ENCODE measurements at regions not wholly inside any gene's neighbourhood (a gene's known extent, or its start where the extent isn't known, plus 50 kb on each side); places are given as distances from the start of the nearest gene placed in this dataset.
"Not testable (repeated sequence)": the region's sequence is repeated elsewhere in the genome, so short reads cannot be mapped to it uniquely, and the experiment has no call there.

- no peak for DNase-seq (ENCODE audit: low read depth, low spot score)
Observed at GRCh38 chr6:150767571-150768018, 97.9 kb upstream of the MTHFD1L start.

GRCh38 chr6:150770637-150771036 lies 94.9 kb upstream of the MTHFD1L start:
- no peak for DNase-seq (ENCODE audit: low read depth, low spot score)

DNA sequence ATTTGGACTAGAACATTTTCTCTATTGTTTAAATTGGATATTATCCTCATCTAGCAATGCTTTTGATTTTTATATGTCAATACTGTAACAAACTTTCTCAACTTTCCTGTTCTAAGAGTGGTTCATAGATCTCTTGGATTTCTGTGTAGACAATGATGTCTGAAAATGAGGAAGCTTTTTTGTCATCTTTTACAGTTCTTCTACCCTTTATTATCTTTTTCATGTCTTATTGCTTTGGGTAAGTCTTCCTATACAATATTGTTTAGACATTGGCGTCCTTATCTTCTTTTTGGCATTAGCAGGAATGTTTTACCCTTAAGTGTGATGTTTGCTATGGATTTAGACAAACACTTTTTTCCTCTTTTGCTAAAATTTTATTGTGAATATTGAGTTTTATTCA lies 91.5 kb upstream of the MTHFD1L start:
- DNase-seq (ENCODE audit: low read depth, low spot score) = no peak

- DNase-seq (ENCODE audit: low read depth, low spot score) = no peak
Observed at GRCh38 chr6:150775415-150776203, 89.9 kb upstream of the MTHFD1L start.

- DNase-seq (ENCODE audit: low read depth, low spot score) = no peak
Observed at GRCh38 chr6:150777736-150778135, 87.8 kb upstream of the MTHFD1L start.

- no peak for DNase-seq (ENCODE audit: low read depth, low spot score)
Observed at GRCh38 chr6:150783813-150784212, 81.7 kb upstream of the MTHFD1L start.

DNA sequence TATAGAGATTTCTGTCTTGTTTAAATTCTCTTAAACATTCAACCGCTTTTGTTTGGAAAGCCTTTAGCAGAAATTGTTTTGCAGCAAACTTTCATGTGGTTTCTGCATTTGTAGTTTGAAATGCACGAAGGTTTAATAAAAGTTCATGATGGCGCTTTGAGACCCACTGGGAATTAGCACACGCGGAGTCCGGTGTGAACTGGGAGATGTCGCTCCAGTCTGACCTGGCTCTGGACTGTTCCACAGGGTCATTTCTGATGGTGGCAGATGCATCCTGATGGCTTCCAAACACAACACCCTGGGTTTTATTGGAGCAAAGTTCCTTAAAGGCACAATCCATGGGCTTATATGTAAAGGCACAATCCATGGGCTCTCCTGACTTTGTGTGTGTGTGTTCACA lies 78.1 kb upstream of the MTHFD1L start:
- DNase-seq (ENCODE audit: low read depth, low spot score) = no peak

GRCh38 chr6:150788089-150788488 lies 77.4 kb upstream of the MTHFD1L start:
- DNase-seq (ENCODE audit: low read depth, low spot score) = no peak

- DNase-seq (ENCODE audit: low read depth, low spot score) = not testable (repeated sequence)
Observed at GRCh38 chr6:150789906-150790305, 75.6 kb upstream of the MTHFD1L start.

GRCh38 chr6:150791717-150792116 lies 73.8 kb upstream of the MTHFD1L start:
- no peak for DNase-seq (ENCODE audit: low read depth, low spot score)

DNA sequence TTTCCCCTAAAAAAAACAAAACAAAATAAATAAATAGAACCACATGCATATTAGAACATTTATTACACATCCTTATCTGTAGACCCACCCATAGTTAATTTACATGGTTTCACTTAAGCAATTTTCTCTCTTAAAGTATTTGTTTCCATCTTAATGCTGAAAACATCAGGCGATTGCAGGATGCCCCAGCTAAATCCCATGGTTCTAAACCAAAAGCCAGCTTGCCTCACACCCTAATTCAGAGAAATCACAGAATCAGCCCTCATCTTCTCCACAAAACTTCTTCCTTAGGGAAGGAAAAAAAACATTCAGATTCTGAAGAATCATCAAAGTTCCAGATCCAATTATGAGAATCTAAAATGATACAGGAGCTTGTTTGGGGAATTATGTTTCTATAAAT lies 67.6 kb upstream of the MTHFD1L start:
- no peak for DNase-seq (ENCODE audit: low read depth, low spot score)

DNA sequence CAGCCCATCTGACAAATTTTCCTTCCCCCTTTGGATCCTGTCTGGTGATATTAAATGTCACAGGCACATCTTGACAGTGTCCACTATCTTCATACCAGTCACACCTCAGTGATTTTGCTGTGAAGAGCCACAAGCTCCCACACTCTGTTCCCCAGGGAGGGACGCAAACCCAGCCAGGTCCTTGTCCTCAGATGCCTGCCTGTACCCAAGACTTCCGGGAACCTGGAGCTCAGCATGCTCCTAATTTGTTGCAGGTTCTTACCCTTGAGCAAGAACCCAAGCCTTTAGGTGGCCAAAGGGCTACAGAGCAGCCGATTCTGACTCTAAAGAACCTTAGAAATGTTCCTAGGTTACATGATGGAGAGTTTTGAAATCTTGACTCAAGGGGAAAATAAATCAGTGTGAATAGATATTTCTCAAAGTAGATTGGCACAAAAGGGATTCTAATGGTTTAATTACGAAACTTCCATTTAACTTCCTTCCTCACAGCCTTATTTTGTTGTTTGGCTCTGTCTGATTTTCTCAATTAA lies 66.2 kb upstream of the MTHFD1L start:
- DNase-seq (ENCODE audit: low read depth, low spot score) = no peak

DNA sequence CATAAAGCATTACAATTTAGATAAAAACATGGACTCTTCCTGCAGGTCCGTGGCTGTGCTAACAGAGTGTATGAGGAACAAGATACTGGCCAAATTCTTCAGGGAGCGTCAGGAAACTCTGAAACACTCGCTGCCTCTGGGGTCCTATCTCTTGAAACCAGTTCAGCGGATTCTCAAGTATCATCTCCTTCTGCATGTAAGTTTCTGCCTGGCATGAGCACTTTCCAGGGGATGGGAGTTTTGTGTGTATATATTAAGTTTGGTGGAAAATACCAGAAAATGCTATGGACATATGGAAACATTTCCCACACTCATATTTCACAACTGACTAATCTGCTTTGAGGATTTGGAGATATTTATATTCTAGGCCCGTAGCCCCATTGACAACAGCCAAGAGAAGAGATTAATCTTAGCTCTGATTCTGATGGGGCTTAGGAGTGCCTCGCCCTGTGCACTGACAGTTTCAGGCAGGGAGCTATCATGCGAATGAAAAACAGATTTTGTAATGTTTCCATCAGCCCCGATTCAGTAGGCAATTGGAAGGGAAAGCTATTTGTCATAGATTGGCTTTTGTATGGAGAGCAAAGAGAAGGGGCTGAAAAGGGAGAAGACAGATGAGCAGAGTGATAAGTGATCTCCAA lies 64.7 kb upstream of the MTHFD1L start:
- DNase-seq (ENCODE audit: low read depth, low spot score) = no peak

GRCh38 chr6:150806790-150807189 lies 58.7 kb upstream of the MTHFD1L start:
- no peak for DNase-seq (ENCODE audit: low read depth, low spot score)

GRCh38 chr6:150813319-150813992 lies 52.0 kb upstream of the MTHFD1L start:
- DNase-seq (ENCODE audit: low read depth, low spot score) = no peak

GRCh38 chr6:150813993-150814359 lies 51.5 kb upstream of the MTHFD1L start:
- no peak for DNase-seq (ENCODE audit: low read depth, low spot score)
